Tibial artery (tissue), 4 donors: ENCODE measurements at regions not wholly inside any gene's neighbourhood (a gene's known extent, or its start where the extent isn't known, plus 50 kb on each side); places are given as distances from the start of the nearest gene placed in this dataset.

Experiments
- DNase-seq, 2 donors: peaks; one replicate each; pipeline ENCODE4 v3.0.0-alpha.2; 2019
- H3K27ac ChIP-seq, 2 donors: fragments of 200-600 bp; sonication (generic) in 1 of 2; 1 replicate in 1 of 2; 2 replicates in 1 of 2; pipeline ENCODE4 v1.5.1; 2018 to 2019; ENCODE audit warnings: mild to moderate bottlenecking in 1 of 2
- H3K27me3 ChIP-seq, 2 donors: fragments of 200-600 bp; sonication (generic) in 1 of 2; one replicate each; pipeline versions ENCODE4 v1.5.1 to v1.6.0; 2016 to 2019
- H3K36me3 ChIP-seq, 3 donors: fragments of 200-600 bp; sonication (generic) in 2 of 3; one replicate each; pipeline ENCODE4 v1.5.1; 2016 to 2019; ENCODE audit warnings: mild to moderate bottlenecking in 2 of 3
- H3K4me1 ChIP-seq, 4 donors: fragments of 200-600 bp; sonication (generic) in 2 of 4; 1 replicate in 3 of 4; 2 replicates in 1 of 4; pipeline ENCODE4 v1.5.1; 2016 to 2019
- H3K4me3 ChIP-seq, 2 donors: fragments of 200-600 bp; sonication (generic) in 1 of 2; 1 replicate in 1 of 2; 2 replicates in 1 of 2; pipeline ENCODE4 v1.5.1; 2018 to 2019; ENCODE audit warnings: mild to moderate bottlenecking in 2 of 2
- H3K9me3 ChIP-seq, 3 donors: fragments of 200-600 bp; sonication (generic) in 1 of 3; one replicate each; pipeline ENCODE4 v1.5.1; 2016 to 2019
- CTCF ChIP-seq, 2 experiments: fragments of 200-600 bp in 1 of 2; fragments of 450-650 bp in 1 of 2; IDR thresholded peaks; one replicate each; pipeline ENCODE4 v1.5.1; 2017 to 2019; ENCODE audit warnings: antibody characterized with exemption in 2 of 2, mild to moderate bottlenecking in 1 of 2, moderate library complexity in 1 of 2
- intact Hi-C: fragments of 100-400 bp; cut with DNase I; formaldehyde crosslinking; loops from one replicate; pipeline ENCODE4 v1.15.0; 2023; ENCODE audit warnings: low total_unique reads

GRCh38 chr2:145066856-145067548 is 547.1 kb upstream of the ZEB2 start:
- Histone ChIP-seq H3K27me3 (no peaks in the 10 kb centered on the region), H3K4me3 (no peak overlapping the region), H3K9me3 (no peaks in the 10 kb centered on the region), H3K36me3 (no peaks in the 10 kb centered on the region), H3K4me1 (peaks cover 0 to 41% (median 16%) of the 10 kb centered on the region in 4 donors), H3K27ac (peak overlapping the region; percentile 72 to 73)
- DNase-seq = peak in 1 of 2 donors; percentile 34
- intact Hi-C loops = no loop called here
- TF ChIP-seq CTCF (IDR thresholded peaks at IDR 0.05) = no peak

GRCh38 chr2:145066151-145066661 is 546.3 kb upstream of the ZEB2 start:
- intact Hi-C loops = no loop called here
- H3K9me3 ChIP-seq = no peaks in the 10 kb centered on the region
- DNase-seq = no peak
- H3K4me1 ChIP-seq = peaks cover 0 to 41% (median 16%) of the 10 kb centered on the region in 4 donors
- no peaks in the 10 kb centered on the region for H3K36me3 ChIP-seq
- H3K27ac ChIP-seq = peak overlapping the region; percentile 72 to 73
- H3K27me3 ChIP-seq = no peaks in the 10 kb centered on the region
- peak overlapping the region in 1 of 2 donors; percentile 9 for H3K4me3 ChIP-seq
- TF ChIP-seq CTCF (IDR thresholded peaks at IDR 0.05) = no peak

DNA sequence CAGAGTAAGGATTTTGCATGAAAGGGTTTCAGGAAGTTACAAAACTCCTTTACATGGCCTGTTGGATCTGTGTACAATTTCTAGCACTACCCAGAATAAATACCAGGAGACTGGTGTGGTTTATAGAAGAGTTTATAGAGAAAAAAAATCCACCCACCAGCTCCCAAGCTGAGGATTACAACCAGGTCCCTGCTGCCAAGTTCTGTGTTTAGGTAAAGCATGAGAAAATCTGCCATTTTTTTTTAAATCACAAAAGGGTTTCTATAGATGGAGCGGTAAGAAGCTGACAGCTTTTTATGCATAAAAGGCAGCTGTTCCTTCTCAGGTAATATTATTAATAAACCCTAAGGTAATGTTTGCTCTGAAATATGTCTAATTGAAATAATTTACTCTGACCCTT is 545.4 kb upstream of the ZEB2 start:
- Histone ChIP-seq H3K4me3 (no peak overlapping the region), H3K27me3 (no peaks in the 10 kb centered on the region), H3K36me3 (no peaks in the 10 kb centered on the region), H3K4me1 (peaks cover 0 to 41% (median 16%) of the 10 kb centered on the region in 4 donors), H3K9me3 (no peaks in the 10 kb centered on the region), H3K27ac (peak overlapping the region; percentile 72 to 73)
- intact Hi-C loops = no loop called here
- TF ChIP-seq CTCF (IDR thresholded peaks at IDR 0.05) = no peak
- no peak for DNase-seq

DNA sequence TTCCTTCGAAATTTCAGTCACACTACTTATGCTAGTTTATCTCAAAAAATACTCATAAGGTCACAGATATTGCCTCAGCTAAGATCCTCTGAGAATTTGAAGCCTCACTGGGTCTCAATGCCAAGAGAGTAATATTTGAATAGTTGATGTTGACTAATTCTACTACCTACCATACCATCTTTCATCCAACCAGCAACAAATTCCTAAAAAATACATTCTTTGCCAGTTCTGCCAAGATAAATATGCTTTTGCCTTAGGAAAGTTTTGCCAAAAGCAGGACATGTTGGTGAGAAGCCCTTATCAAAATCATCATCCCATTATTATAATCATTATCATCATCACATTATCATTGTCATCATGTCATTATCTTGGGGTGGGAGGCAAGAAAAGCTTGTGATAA is 544.6 kb upstream of the ZEB2 start:
- no peak for DNase-seq
- Histone ChIP-seq H3K9me3 (no peaks in the 10 kb centered on the region), H3K27me3 (no peaks in the 10 kb centered on the region), H3K27ac (peak overlapping the region; percentile 72 to 73), H3K36me3 (no peaks in the 10 kb centered on the region), H3K4me3 (no peak overlapping the region), H3K4me1 (peaks cover 0 to 41% (median 16%) of the 10 kb centered on the region in 4 donors)
- no peak for TF ChIP-seq CTCF (IDR thresholded peaks at IDR 0.05)
- intact Hi-C loops = no loop called here

GRCh38 chr2:145060876-145061275 is 541.0 kb upstream of the ZEB2 start:
- peak in 1 of 2 donors; percentile 34 for DNase-seq
- peaks cover 0 to 19% (median 7%) of the 10 kb centered on the region in 4 donors for H3K4me1 ChIP-seq
- no peaks in the 10 kb centered on the region for H3K27me3 ChIP-seq
- H3K9me3 ChIP-seq = no peaks in the 10 kb centered on the region
- no peak for TF ChIP-seq CTCF (IDR thresholded peaks at IDR 0.05)
- no peaks in the 10 kb centered on the region for H3K36me3 ChIP-seq
- H3K4me3 ChIP-seq = no peak overlapping the region
- intact Hi-C loops = no loop called here
- no peak overlapping the region for H3K27ac ChIP-seq
